ENCODE measurements at regions not wholly inside any gene's neighbourhood (a gene's known extent, or its start where the extent isn't known, plus 50 kb on each side); places are given as distances from the start of the nearest gene placed in this dataset.

DNA sequence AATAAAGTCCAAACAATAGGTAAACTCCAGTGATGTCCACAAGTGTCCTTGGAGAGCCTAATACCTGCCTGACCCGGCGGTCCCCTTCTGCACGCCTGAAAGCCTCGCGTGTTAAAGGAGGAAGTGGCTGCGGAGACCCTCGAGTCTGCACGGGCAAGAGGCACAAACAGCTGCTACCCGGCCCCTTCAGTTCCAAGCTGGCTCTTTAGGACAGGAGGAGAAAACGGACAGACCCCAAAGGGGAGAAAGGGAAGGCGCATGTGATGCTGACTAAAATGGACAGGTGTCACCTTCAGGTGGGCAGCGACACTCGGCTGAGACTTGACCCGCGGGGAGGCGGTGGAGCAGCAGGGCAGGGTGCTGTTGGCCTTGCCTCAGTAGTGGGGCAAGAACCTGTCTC, 102.7 kb upstream of the TENM3 start:
- Histone ChIP-seq H2BK20ac (ENCODE audit: low read depth, low read length) (no peak overlapping the region), H2AFZ (replicated peaks; ENCODE audit: low read length, poor library complexity) (no peak overlapping the region), H3K14ac (replicated peaks; ENCODE audit: low read depth, low read length) (no peak overlapping the region), H3K9me1 (ENCODE audit: insufficient read depth, low read length) (no peaks in the 10 kb centered on the region), H4K91ac (ENCODE audit: insufficient read depth, low read depth, low read length) (no peak overlapping the region), H2BK120ac (ENCODE audit: low read depth, low read length) (no peak overlapping the region), H3K56ac (ENCODE audit: extremely low read depth, insufficient read depth, low read length) (no peak overlapping the region), H2AK9ac (replicated peaks; ENCODE audit: low read depth, low read length, poor library complexity) (no peak overlapping the region), H3K27me3 (ENCODE audit: control insufficient read depth, insufficient read depth, low read length) (no peaks in the 10 kb centered on the region), H2AK5ac (ENCODE audit: low read depth, low read length) (no peak overlapping the region), H2BK5ac (ENCODE audit: low read depth, low read length, poor library complexity, severe bottlenecking) (no peak overlapping the region), H3K4me2 (ENCODE audit: low read depth, low read length) (no peak overlapping the region), H4K5ac (ENCODE audit: low read depth, low read length) (no peak overlapping the region), H3K36me3 (ENCODE audit: control insufficient read depth, insufficient read depth, low read length) (no peaks in the 10 kb centered on the region), H3K4me1 (ENCODE audit: control insufficient read depth, insufficient read depth, low read length) (peaks cover 2% of the 10 kb centered on the region; the same call in 1 of the 2 replicates), H3K27ac (ENCODE audit: insufficient read depth, low read length) (no peak overlapping the region), H4K8ac (ENCODE audit: low read depth in 2 of 2, low read length in 2 of 2) (no peak overlapping the region), H3K23ac (ENCODE audit: low read depth, low read length) (no peak overlapping the region), H3K9ac (ENCODE audit: low read depth, low read length) (no peak overlapping the region), H3K18ac (ENCODE audit: low read depth, low read length) (no peak overlapping the region), H2BK15ac (ENCODE audit: low read depth, low read length) (no peak overlapping the region), H3K4me3 (ENCODE audit: insufficient read depth, low read depth, low read length) (no peak overlapping the region), H3K4ac (ENCODE audit: low read depth, low read length) (no peak overlapping the region), H3K9me3 (ENCODE audit: control insufficient read depth, insufficient read depth, low read length) (no peaks in the 10 kb centered on the region), H3K79me1 (ENCODE audit: low read depth in 1 of 2, low read length in 2 of 2) (peaks cover 6 to 16% of the 10 kb centered on the region in 2 experiments; a peak in 3 of 4 replicates), H4K20me1 (ENCODE audit: insufficient read depth, low read length) (no peaks in the 10 kb centered on the region)
- intact Hi-C loops (cut with micrococcal nuclease) (loop anchor here (5.0 to 10.0 kb wide), 5 partner anchors 183 to 787 kb away; no protein-coding TSS in a partner anchor), in situ Hi-C loops (cut with MboI; ENCODE audit: low sequenced_read_pairs) (loop anchor here (10.0 kb wide), 1 partner anchor 294 kb away; no protein-coding TSS in a partner anchor), dilution Hi-C loops (cut with HindIII; ENCODE audit: low sequenced_read_pairs, unreplicated experiment) (no loop called here)
- DNase-seq (no peak), ATAC-seq (ENCODE audit: low read depth) (no peak)
- BruUV-seq (replicated peaks): no TSS peak
- 84% methylated on average over 6 of the region's 16 CpGs; no CpG with 5 or more reads in 1 of the 2 experiments for WGBS, 2 experiments (ENCODE audit: extremely low coverage in 2 of 2, insufficient read length in 1 of 2)
- TF ChIP-seq CEBPB (IDR thresholded peaks at IDR 0.05; ENCODE audit: low read depth, low read length) (no peak), NFE2L2 (IDR thresholded peaks at IDR 0.05; ENCODE audit: low read depth, low read length) (no peak), BHLHE40 (IDR thresholded peaks at IDR 0.05; ENCODE audit: low read depth, low read length) (no peak), RAD21 (IDR thresholded peaks at IDR 0.05; ENCODE audit: low read length) (no peak), MXI1 (IDR thresholded peaks at IDR 0.05; ENCODE audit: borderline replicate concordance, low read depth, low read length) (no peak)
- CTCF ChIA-PET: interaction anchor here (1.1 kb wide), 1 partner anchor 784 kb away, joined by 3 read pairs; no protein-coding TSS in a partner anchor
- POLR2A ChIA-PET (ENCODE audit: unreplicated experiment): no interaction called here

Data from IMR-90 (cell line).